Astrocyte (in vitro differentiated cells and primary cell): ENCODE measurements at regions not wholly inside any gene's neighbourhood (a gene's known extent, or its start where the extent isn't known, plus 50 kb on each side); places are given as distances from the start of the nearest gene placed in this dataset.

Source experiments
- DNase-seq: peaks from one replicate; pipeline ENCODE4 v3.0.0-alpha.2; 2010; ENCODE audit warnings: low read depth
- FAIRE-seq: peaks from 2 replicates; lab custom pipeline; 2011; peaks lifted over from hg19 to GRCh38; lab: Jason Lieb, UNC
- H2AFZ ChIP-seq: 2 replicates; pipeline ENCODE4 v1.6.0; 2012; ENCODE audit warnings: low read depth, low read length, inconsistent platforms
- H3K27ac ChIP-seq: 2 replicates; pipeline ENCODE4 v1.5.1; 2011; ENCODE audit warnings: low read depth, low read length, inconsistent platforms
- H3K27me3 ChIP-seq: 2 replicates; pipeline ENCODE4 v1.6.0; 2011; ENCODE audit warnings: low read length, inconsistent platforms; ENCODE audit not compliant: insufficient read depth
- H3K36me3 ChIP-seq: 2 replicates; pipeline ENCODE4 v1.5.1; 2011; ENCODE audit warnings: low read length, inconsistent platforms; ENCODE audit not compliant: insufficient read depth
- H3K4me1 ChIP-seq: 2 replicates; pipeline ENCODE4 v1.5.1; 2011; ENCODE audit warnings: low read length, inconsistent platforms; ENCODE audit not compliant: insufficient read depth
- H3K4me2 ChIP-seq: 2 replicates; pipeline ENCODE4 v1.6.0; 2012; ENCODE audit warnings: low read length, inconsistent platforms
- H3K4me3 ChIP-seq: 2 replicates; pipeline ENCODE4 v1.5.1; 2011; ENCODE audit warnings: low read depth, mild to moderate bottlenecking, low read length, inconsistent platforms; ENCODE audit not compliant: insufficient read depth
- H3K79me2 ChIP-seq: 2 replicates; pipeline ENCODE4 v1.6.0; 2012; ENCODE audit warnings: mild to moderate bottlenecking, low read length, inconsistent platforms; ENCODE audit not compliant: insufficient read depth
- H3K9ac ChIP-seq: 2 replicates; pipeline ENCODE4 v1.6.0; 2012; ENCODE audit warnings: mild to moderate bottlenecking, low read length, inconsistent platforms
- H3K9me3 ChIP-seq: 2 replicates; pipeline ENCODE4 v1.5.1; 2012; ENCODE audit warnings: low read depth, mild to moderate bottlenecking, low read length, inconsistent platforms; ENCODE audit not compliant: insufficient read depth
- H4K20me1 ChIP-seq: 2 replicates; pipeline ENCODE4 v1.6.0; 2012; ENCODE audit warnings: low read length, inconsistent platforms; ENCODE audit not compliant: insufficient read depth
- H3K27ac Mint-ChIP-seq: one replicate; pipeline ENCODE4 v1.8.0; 2021; ENCODE audit warnings: mild to moderate bottlenecking, mixed read lengths; ENCODE audit not compliant: unreplicated experiment
- H3K27me3 Mint-ChIP-seq: one replicate; pipeline ENCODE4 v1.8.0; 2021; ENCODE audit warnings: low read depth, mixed read lengths; ENCODE audit not compliant: unreplicated experiment
- H3K36me3 Mint-ChIP-seq: one replicate; pipeline ENCODE4 v1.8.0; 2021; ENCODE audit warnings: low read depth, mixed read lengths; ENCODE audit not compliant: unreplicated experiment
- H3K4me1 Mint-ChIP-seq: one replicate; pipeline ENCODE4 v1.8.0; 2021; ENCODE audit warnings: low read depth, mixed read lengths; ENCODE audit not compliant: unreplicated experiment
- H3K4me3 Mint-ChIP-seq: one replicate; pipeline ENCODE4 v1.8.0; 2021; ENCODE audit warnings: mild to moderate bottlenecking, moderate library complexity, mixed read lengths; ENCODE audit not compliant: unreplicated experiment
- H3K9me3 Mint-ChIP-seq: one replicate; pipeline ENCODE4 v1.8.0; 2021; ENCODE audit warnings: mild to moderate bottlenecking, mixed read lengths; ENCODE audit not compliant: unreplicated experiment
- EZH2 ChIP-seq: IDR thresholded peaks from 2 replicates; pipeline ENCODE4 v1.6.1; 2012; ENCODE audit warnings: mild to moderate bottlenecking, low read length, inconsistent platforms; ENCODE audit not compliant: insufficient read depth
- TF ChIP-seq, protein P1 (sequence below): IDR thresholded peaks from 2 replicates; pipeline ENCODE4 v1.5.1; 2011; ENCODE audit warnings: low read depth, mild to moderate bottlenecking, inconsistent platforms, low read length, moderate library complexity; ENCODE audit not compliant: insufficient read depth

DNA sequence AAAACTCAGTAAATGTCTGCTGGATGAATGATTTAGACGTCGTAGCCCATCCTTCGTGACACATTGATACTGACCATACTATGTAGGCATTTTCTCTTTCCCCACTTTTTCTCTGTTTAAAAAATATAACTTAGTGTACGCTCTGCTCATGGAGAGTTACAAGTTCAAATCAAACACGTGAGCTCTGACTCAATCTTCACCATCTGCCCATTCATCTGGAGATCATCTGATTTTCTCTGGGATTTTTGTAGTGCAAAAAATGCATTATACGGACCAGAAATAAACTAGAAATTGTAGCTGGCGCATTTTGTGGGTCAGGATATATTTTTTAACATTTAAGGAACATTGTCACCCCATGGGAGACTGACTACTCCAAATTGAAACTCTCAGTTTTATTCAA is 124.7 kb upstream of the FAM9B start:
- peaks cover 6% of the 10 kb centered on the region for H3K4me1 ChIP-seq
- no peaks in the 10 kb centered on the region for H3K9me3 Mint-ChIP-seq
- no peak overlapping the region for H3K27ac Mint-ChIP-seq
- H3K4me1 Mint-ChIP-seq = peaks cover 10% of the 10 kb centered on the region
- H3K79me2 ChIP-seq = no peaks in the 10 kb centered on the region
- no peak for TF ChIP-seq EZH2
- TF ChIP-seq, protein P1, sequence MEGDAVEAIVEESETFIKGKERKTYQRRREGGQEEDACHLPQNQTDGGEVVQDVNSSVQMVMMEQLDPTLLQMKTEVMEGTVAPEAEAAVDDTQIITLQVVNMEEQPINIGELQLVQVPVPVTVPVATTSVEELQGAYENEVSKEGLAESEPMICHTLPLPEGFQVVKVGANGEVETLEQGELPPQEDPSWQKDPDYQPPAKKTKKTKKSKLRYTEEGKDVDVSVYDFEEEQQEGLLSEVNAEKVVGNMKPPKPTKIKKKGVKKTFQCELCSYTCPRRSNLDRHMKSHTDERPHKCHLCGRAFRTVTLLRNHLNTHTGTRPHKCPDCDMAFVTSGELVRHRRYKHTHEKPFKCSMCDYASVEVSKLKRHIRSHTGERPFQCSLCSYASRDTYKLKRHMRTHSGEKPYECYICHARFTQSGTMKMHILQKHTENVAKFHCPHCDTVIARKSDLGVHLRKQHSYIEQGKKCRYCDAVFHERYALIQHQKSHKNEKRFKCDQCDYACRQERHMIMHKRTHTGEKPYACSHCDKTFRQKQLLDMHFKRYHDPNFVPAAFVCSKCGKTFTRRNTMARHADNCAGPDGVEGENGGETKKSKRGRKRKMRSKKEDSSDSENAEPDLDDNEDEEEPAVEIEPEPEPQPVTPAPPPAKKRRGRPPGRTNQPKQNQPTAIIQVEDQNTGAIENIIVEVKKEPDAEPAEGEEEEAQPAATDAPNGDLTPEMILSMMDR = no peak
- FAIRE-seq (peak; percentile 70), DNase-seq (no peak)
- no peaks in the 10 kb centered on the region for H3K36me3 ChIP-seq
- no peak overlapping the region for H3K4me3 Mint-ChIP-seq
- H3K27ac ChIP-seq = no peak overlapping the region
- no peaks in the 10 kb centered on the region for H3K9me3 ChIP-seq
- no peaks in the 10 kb centered on the region for H4K20me1 ChIP-seq
- H3K4me3 ChIP-seq = no peak overlapping the region
- no peak overlapping the region for H3K9ac ChIP-seq
- H3K27me3 ChIP-seq = peaks cover 3% of the 10 kb centered on the region
- H3K27me3 Mint-ChIP-seq = no peaks in the 10 kb centered on the region
- H3K36me3 Mint-ChIP-seq = no peaks in the 10 kb centered on the region
- no peak overlapping the region for H2AFZ ChIP-seq
- no peak overlapping the region for H3K4me2 ChIP-seq

DNA sequence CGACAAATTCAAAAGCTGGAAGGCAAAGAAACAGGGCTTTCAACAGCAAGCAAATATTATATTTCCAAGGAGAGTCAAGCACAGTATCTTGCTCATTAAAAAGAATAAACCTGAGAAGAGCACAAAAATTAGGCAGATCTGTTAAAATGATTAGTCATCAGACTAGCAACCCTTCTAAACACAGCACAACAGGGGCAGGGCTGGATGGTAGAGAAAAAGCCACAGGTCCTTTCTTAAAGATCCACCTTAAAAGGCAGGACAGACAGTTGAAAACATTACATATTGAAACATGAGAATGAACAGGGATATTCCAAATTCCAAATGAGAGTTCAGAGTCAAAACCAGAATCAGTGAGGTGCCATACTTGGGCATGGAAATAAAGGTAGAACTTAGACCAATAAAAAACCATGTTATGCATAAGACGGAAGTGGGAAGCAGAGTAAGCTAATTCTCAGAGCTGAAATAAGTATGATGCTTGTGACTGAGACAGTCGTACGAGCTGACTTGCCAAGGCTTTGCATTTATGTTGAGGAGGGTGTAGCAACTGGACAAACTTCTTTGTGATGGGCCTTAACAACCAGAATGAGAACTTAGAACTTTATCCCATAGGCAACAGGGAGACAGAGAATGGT is 126.9 kb upstream of the FAM9B start:
- Histone ChIP-seq H2AFZ (no peak overlapping the region), H3K79me2 (no peaks in the 10 kb centered on the region), H3K36me3 (no peaks in the 10 kb centered on the region), H3K27ac (no peak overlapping the region), H3K4me1 (peaks cover 16% of the 10 kb centered on the region), H3K9me3 (no peaks in the 10 kb centered on the region), H3K27me3 (peaks cover 3% of the 10 kb centered on the region), H3K9ac (no peak overlapping the region), H3K4me2 (no peak overlapping the region), H4K20me1 (no peaks in the 10 kb centered on the region), H3K4me3 (no peak overlapping the region)
- Mint-ChIP-seq H3K4me3 (no peak overlapping the region), H3K9me3 (no peaks in the 10 kb centered on the region), H3K27ac (no peak overlapping the region), H3K4me1 (peaks cover 21% of the 10 kb centered on the region), H3K27me3 (no peaks in the 10 kb centered on the region), H3K36me3 (no peaks in the 10 kb centered on the region)
- no peak for DNase-seq
- TF ChIP-seq EZH2 = no peak
- TF ChIP-seq, protein P1 = no peak
- no peak for FAIRE-seq

DNA sequence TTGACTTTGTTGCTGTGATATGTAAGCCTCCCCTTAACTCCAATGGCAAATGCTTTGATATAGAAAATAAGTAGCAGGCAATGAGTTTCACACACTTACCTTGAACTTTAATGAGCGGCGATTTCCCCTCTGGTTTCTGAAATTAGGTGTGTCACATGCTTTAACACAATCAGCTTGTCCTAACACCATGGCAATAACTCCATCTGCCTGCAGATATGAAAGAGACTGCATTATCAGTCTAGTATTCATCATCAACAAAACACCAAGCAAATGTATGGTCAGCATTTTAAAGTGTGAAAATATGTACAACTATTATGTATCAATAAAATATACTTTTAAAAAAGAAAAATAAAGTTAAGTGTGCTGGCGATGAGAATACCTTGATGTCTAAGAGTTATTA is 128.8 kb upstream of the FAM9B start:
- Mint-ChIP-seq H3K27ac (no peak overlapping the region), H3K27me3 (no peaks in the 10 kb centered on the region), H3K4me3 (no peak overlapping the region), H3K4me1 (peaks cover 21% of the 10 kb centered on the region), H3K9me3 (peaks cover 2% of the 10 kb centered on the region), H3K36me3 (no peaks in the 10 kb centered on the region)
- TF ChIP-seq, protein P1 = no peak
- TF ChIP-seq EZH2 = no peak
- Histone ChIP-seq H3K4me1 (peaks cover 21% of the 10 kb centered on the region), H4K20me1 (no peaks in the 10 kb centered on the region), H3K4me2 (no peak overlapping the region), H3K27me3 (peaks cover 3% of the 10 kb centered on the region), H2AFZ (no peak overlapping the region), H3K36me3 (no peaks in the 10 kb centered on the region), H3K9me3 (no peaks in the 10 kb centered on the region), H3K79me2 (no peaks in the 10 kb centered on the region), H3K27ac (no peak overlapping the region), H3K4me3 (no peak overlapping the region), H3K9ac (no peak overlapping the region)
- FAIRE-seq (no peak), DNase-seq (no peak)
